Nephron (organoid): ENCODE measurements at regions not wholly inside any gene's neighbourhood (a gene's known extent, or its start where the extent isn't known, plus 50 kb on each side); places are given as distances from the start of the nearest gene placed in this dataset.

ENCODE experiments used
- H3K27ac Mint-ChIP-seq, 3 experiments: 2 replicates each; pipeline ENCODE4 v1.8.0; 2020; ENCODE audit warnings: mixed read lengths in 3 of 3, mild to moderate bottlenecking in 2 of 3, moderate library complexity in 1 of 3
- H3K27me3 Mint-ChIP-seq: 2 replicates; pipeline ENCODE4 v1.8.0; 2021; ENCODE audit warnings: low read depth, mild to moderate bottlenecking, moderate library complexity, mixed read lengths
- H3K36me3 Mint-ChIP-seq: 2 replicates; pipeline ENCODE4 v1.8.0; 2020; ENCODE audit warnings: low read depth, mixed read lengths
- H3K4me1 Mint-ChIP-seq: 2 replicates; pipeline ENCODE4 v1.8.0; 2020; ENCODE audit warnings: mixed read lengths
- H3K4me3 Mint-ChIP-seq, 3 experiments: 2 replicates each; pipeline ENCODE4 v1.8.0; 2020; ENCODE audit warnings: mild to moderate bottlenecking in 3 of 3, mixed read lengths in 3 of 3, moderate library complexity in 2 of 3
- H3K9me3 Mint-ChIP-seq: 2 replicates; pipeline ENCODE4 v1.8.0; 2020; ENCODE audit warnings: mixed read lengths
- CTCF ChIP-seq, 3 experiments: fragments of 200-600 bp; sonication (generic); IDR thresholded peaks; one replicate each; pipeline ENCODE4 v1.5.0; 2021; ENCODE audit warnings: antibody characterized with exemption in 3 of 3; ENCODE audit not compliant: unreplicated experiment in 3 of 3

GRCh38 chrX:113728937-113729336, 854.9 kb upstream of the HTR2C start:
- H3K4me3 Mint-ChIP-seq = no peak overlapping the region
- peaks cover 20% of the 10 kb centered on the region for H3K9me3 Mint-ChIP-seq
- H3K27ac Mint-ChIP-seq = no peak overlapping the region
- H3K27me3 Mint-ChIP-seq = no peaks in the 10 kb centered on the region
- H3K4me1 Mint-ChIP-seq = no peaks in the 10 kb centered on the region
- no peak for TF ChIP-seq CTCF (IDR thresholded peaks at IDR 0.05; ENCODE audit: unreplicated experiment in 3 of 3)
- H3K36me3 Mint-ChIP-seq = no peaks in the 10 kb centered on the region

- Mint-ChIP-seq H3K4me3 (no peak overlapping the region), H3K27ac (no peak overlapping the region), H3K4me1 (no peaks in the 10 kb centered on the region), H3K9me3 (peaks cover 8% of the 10 kb centered on the region), H3K36me3 (no peaks in the 10 kb centered on the region), H3K27me3 (no peaks in the 10 kb centered on the region)
- TF ChIP-seq CTCF (IDR thresholded peaks at IDR 0.05; ENCODE audit: unreplicated experiment in 3 of 3) = no peak
Observed at GRCh38 chrX:113726898-113727297, 857.0 kb upstream of the HTR2C start.

- H3K4me3 Mint-ChIP-seq = no peak overlapping the region
- no peaks in the 10 kb centered on the region for H3K36me3 Mint-ChIP-seq
- no peaks in the 10 kb centered on the region for H3K4me1 Mint-ChIP-seq
- peaks cover 6% of the 10 kb centered on the region for H3K9me3 Mint-ChIP-seq
- H3K27ac Mint-ChIP-seq = no peak overlapping the region
- TF ChIP-seq CTCF (IDR thresholded peaks at IDR 0.05; ENCODE audit: unreplicated experiment in 3 of 3) = no peak
- no peaks in the 10 kb centered on the region for H3K27me3 Mint-ChIP-seq
Observed at GRCh38 chrX:113726466-113726865, 857.4 kb upstream of the HTR2C start.

GRCh38 chrX:113726009-113726408, 857.9 kb upstream of the HTR2C start:
- H3K36me3 Mint-ChIP-seq = no peaks in the 10 kb centered on the region
- H3K27me3 Mint-ChIP-seq = no peaks in the 10 kb centered on the region
- TF ChIP-seq CTCF (IDR thresholded peaks at IDR 0.05; ENCODE audit: unreplicated experiment in 3 of 3) = no peak
- H3K27ac Mint-ChIP-seq = no peak overlapping the region
- H3K4me3 Mint-ChIP-seq = no peak overlapping the region
- H3K9me3 Mint-ChIP-seq = peaks cover 4% of the 10 kb centered on the region
- no peaks in the 10 kb centered on the region for H3K4me1 Mint-ChIP-seq

- H3K4me3 Mint-ChIP-seq = no peak overlapping the region
- H3K27ac Mint-ChIP-seq = no peak overlapping the region
- H3K27me3 Mint-ChIP-seq = no peaks in the 10 kb centered on the region
- TF ChIP-seq CTCF (IDR thresholded peaks at IDR 0.05; ENCODE audit: unreplicated experiment in 3 of 3) = no peak
- no peaks in the 10 kb centered on the region for H3K4me1 Mint-ChIP-seq
- H3K9me3 Mint-ChIP-seq = peaks cover 3% of the 10 kb centered on the region
- H3K36me3 Mint-ChIP-seq = no peaks in the 10 kb centered on the region
Observed at GRCh38 chrX:113699939-113700338, 859.3 kb upstream of the AMOT start.

GRCh38 chrX:113675278-113675677, 834.6 kb upstream of the AMOT start:
- H3K36me3 Mint-ChIP-seq = no peaks in the 10 kb centered on the region
- no peak overlapping the region for H3K27ac Mint-ChIP-seq
- TF ChIP-seq CTCF (IDR thresholded peaks at IDR 0.05; ENCODE audit: unreplicated experiment in 3 of 3) = no peak
- H3K9me3 Mint-ChIP-seq = no peaks in the 10 kb centered on the region
- no peak overlapping the region for H3K4me3 Mint-ChIP-seq
- H3K27me3 Mint-ChIP-seq = no peaks in the 10 kb centered on the region
- H3K4me1 Mint-ChIP-seq = no peaks in the 10 kb centered on the region
